ENCODE measurements at regions not wholly inside any gene's neighbourhood (a gene's known extent, or its start where the extent isn't known, plus 50 kb on each side); places are given as distances from the start of the nearest gene placed in this dataset.

- Histone ChIP-seq H3K79me2 (ENCODE audit: control insufficient read depth, insufficient read depth, low read length) (no peaks in the 10 kb centered on the region), H3K27ac (ENCODE audit: low read length in 2 of 2) (no peak overlapping the region), H2AFZ (ENCODE audit: insufficient read depth, low read depth, low read length, poor library complexity, severe bottlenecking) (no peak overlapping the region), H3K4me2 (replicated peaks; ENCODE audit: low read depth, low read length, poor library complexity, severe bottlenecking) (no peak overlapping the region), H3K4me3 (ENCODE audit: control extremely low read depth in 1 of 5, extremely low read depth in 1 of 5, insufficient read depth in 1 of 5, low read depth in 2 of 5, low read length in 4 of 5) (no peak overlapping the region), H3K27me3 (replicated peaks in 1 of 4; ENCODE audit: control extremely low read depth in 1 of 4, control insufficient read depth in 3 of 4, insufficient read depth in 4 of 4, low read length in 3 of 4) (no peaks in the 10 kb centered on the region), H3K9me3 (ENCODE audit: control extremely low read depth in 1 of 3, control insufficient read depth in 2 of 3, insufficient read depth in 1 of 3, low read length in 2 of 3) (peaks cover 1 to 8% (median 2%) of the 10 kb centered on the region in 3 donors), H3K9ac (ENCODE audit: low read length) (no peak overlapping the region), H3K4me1 (ENCODE audit: control insufficient read depth in 2 of 2, insufficient read depth in 2 of 2, low read length in 2 of 2) (no peaks in the 10 kb centered on the region), H4K20me1 (ENCODE audit: control insufficient read depth, insufficient read depth, low read length, poor library complexity, severe bottlenecking) (no peaks in the 10 kb centered on the region), H3K36me3 (replicated peaks in 1 of 2; ENCODE audit: control extremely low read depth in 1 of 2, control insufficient read depth in 1 of 2, extremely low read depth in 1 of 2, insufficient read depth in 2 of 2, low read length in 1 of 2) (no peaks in the 10 kb centered on the region)
- H3K4me3 Mint-ChIP-seq, result no peak overlapping the region
- POLR2A ChIA-PET, result no interaction called here
- no peak for TF ChIP-seq CTCF (IDR thresholded peaks at IDR 0.05)
- ATAC-seq (ENCODE audit: low read depth) (no peak), DNase-seq (no peak)
- WGBS (ENCODE audit: insufficient coverage), result 94% methylated on average over 9 of the region's 9 CpGs
- intact Hi-C loops (cut with micrococcal nuclease), result no loop called here
- CTCF ChIA-PET, result no interaction called here
- H3K27me3 Mint-ChIP-seq, result peaks cover 18% of the 10 kb centered on the region
- H3K27ac Mint-ChIP-seq, result no peak overlapping the region
- H3K9me3 Mint-ChIP-seq (ENCODE audit: insufficient read depth), result no peaks in the 10 kb centered on the region
- H3K4me1 Mint-ChIP-seq, result no peaks in the 10 kb centered on the region
Measured at GRCh38 chr5:1735320-1735970, 64.2 kb downstream of the MRPL36 start.

DNA sequence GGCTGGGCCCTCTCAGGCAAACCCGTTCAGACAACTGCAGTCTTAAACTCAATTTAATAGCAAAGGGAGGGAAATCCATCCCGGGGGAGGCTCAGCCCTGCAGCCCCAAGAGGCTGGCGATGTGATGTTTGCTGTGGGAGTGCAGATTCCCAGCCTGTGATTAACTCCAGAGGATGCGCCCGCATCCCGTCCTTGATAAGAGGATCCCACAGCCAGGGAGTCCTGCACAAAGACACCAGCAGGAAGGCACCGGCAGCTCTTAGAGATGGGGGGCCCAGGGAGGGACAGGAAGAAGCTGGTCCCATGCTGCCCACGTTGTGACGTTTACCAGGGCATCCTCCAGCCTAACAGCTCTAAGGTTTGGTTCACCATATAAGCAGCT lies 64.7 kb downstream of the MRPL36 start:
- Histone ChIP-seq H3K79me2 (ENCODE audit: control insufficient read depth, insufficient read depth, low read length) (no peaks in the 10 kb centered on the region), H2AFZ (ENCODE audit: insufficient read depth, low read depth, low read length, poor library complexity, severe bottlenecking) (no peak overlapping the region), H3K9me3 (ENCODE audit: control extremely low read depth in 1 of 3, control insufficient read depth in 2 of 3, insufficient read depth in 1 of 3, low read length in 2 of 3) (peaks cover 0 to 8% (median 1%) of the 10 kb centered on the region in 3 donors), H3K27ac (ENCODE audit: low read length in 2 of 2) (no peak overlapping the region), H3K4me1 (ENCODE audit: control insufficient read depth in 2 of 2, insufficient read depth in 2 of 2, low read length in 2 of 2) (no peaks in the 10 kb centered on the region), H3K4me3 (ENCODE audit: control extremely low read depth in 1 of 5, extremely low read depth in 1 of 5, insufficient read depth in 1 of 5, low read depth in 2 of 5, low read length in 4 of 5) (no peak overlapping the region), H4K20me1 (ENCODE audit: control insufficient read depth, insufficient read depth, low read length, poor library complexity, severe bottlenecking) (no peaks in the 10 kb centered on the region), H3K27me3 (replicated peaks in 1 of 4; ENCODE audit: control extremely low read depth in 1 of 4, control insufficient read depth in 3 of 4, insufficient read depth in 4 of 4, low read length in 3 of 4) (no peaks in the 10 kb centered on the region), H3K9ac (ENCODE audit: low read length) (no peak overlapping the region), H3K36me3 (replicated peaks in 1 of 2; ENCODE audit: control extremely low read depth in 1 of 2, control insufficient read depth in 1 of 2, extremely low read depth in 1 of 2, insufficient read depth in 2 of 2, low read length in 1 of 2) (no peaks in the 10 kb centered on the region), H3K4me2 (replicated peaks; ENCODE audit: low read depth, low read length, poor library complexity, severe bottlenecking) (no peak overlapping the region)
- ChIA-PET CTCF (no interaction called here), POLR2A (no interaction called here)
- ATAC-seq (ENCODE audit: low read depth) (no peak), DNase-seq (no peak)
- H3K27me3 Mint-ChIP-seq, result peaks cover 18% of the 10 kb centered on the region
- WGBS (ENCODE audit: insufficient coverage), result 87% methylated on average over 3 of the region's 9 CpGs
- TF ChIP-seq CTCF (IDR thresholded peaks at IDR 0.05) (no peak), EZH2 (IDR thresholded peaks at IDR 0.05; ENCODE audit: borderline replicate concordance, insufficient read depth, low read depth, low read length, poor library complexity, severe bottlenecking) (no peak)
- no peak overlapping the region for H3K4me3 Mint-ChIP-seq
- H3K27ac Mint-ChIP-seq, result no peak overlapping the region
- intact Hi-C loops (cut with micrococcal nuclease), result no loop called here
- no peaks in the 10 kb centered on the region for H3K9me3 Mint-ChIP-seq (ENCODE audit: insufficient read depth)
- H3K4me1 Mint-ChIP-seq, result no peaks in the 10 kb centered on the region
